Naive thymus-derived CD4-positive, alpha-beta T cell (primary cell): ENCODE measurements at regions not wholly inside any gene's neighbourhood (a gene's known extent, or its start where the extent isn't known, plus 50 kb on each side); places are given as distances from the start of the nearest gene placed in this dataset.

ENCODE experiments used
- ATAC-seq: fragments of 150-1000 bp; cut with Tn5 transposase; 2 replicates; pipeline ENCODE4 v1.10.0; 2021; ENCODE audit warnings: mild to moderate bottlenecking, moderate library complexity
- CTCF ChIA-PET: fragments of 350-600 bp; sonication (Branson Sonifier 250); formaldehyde crosslinking; loops from one replicate; lab custom pipeline; 2021; ENCODE audit warnings: antibody characterized with exemption; lab: Charles Lee
- POLR2A ChIA-PET: fragments of 350-600 bp; sonication (Branson Sonifier 250); formaldehyde crosslinking; loops from one replicate; lab custom pipeline; 2021; ENCODE audit warnings: antibody characterized with exemption, inconsistent platforms; lab: Charles Lee
- DNase-seq, 9 donors: peaks; one replicate each; pipeline versions ENCODE4 v3.0.0 to v3.0.0-alpha.2; 2020 to 2022; ENCODE audit warnings: mixed read lengths in 1 of 9
- H3K27ac ChIP-seq: one replicate; pipeline ENCODE4 v1.7.0; 2013; ENCODE audit warnings: mild to moderate bottlenecking, low read depth, low read length, moderate library complexity
- H3K27me3 ChIP-seq, 2 donors: one replicate each; pipeline ENCODE4 v1.7.0; 2013; ENCODE audit warnings: low read length in 2 of 2, mild to moderate bottlenecking in 2 of 2, moderate library complexity in 2 of 2; ENCODE audit not compliant: control insufficient read depth in 2 of 2, insufficient read depth in 2 of 2
- H3K36me3 ChIP-seq, 3 experiments: 1 replicate in 2 of 3; 2 replicates in 1 of 3; pipeline ENCODE4 v1.7.0; 2013; ENCODE audit warnings: low read length in 3 of 3, mild to moderate bottlenecking in 3 of 3, moderate library complexity in 1 of 3; ENCODE audit not compliant: insufficient read depth in 3 of 3, control insufficient read depth in 2 of 3
- H3K4me1 ChIP-seq, 2 donors: one replicate each; pipeline ENCODE4 v1.7.0; 2013; ENCODE audit warnings: low read length in 2 of 2, mild to moderate bottlenecking in 2 of 2, moderate library complexity in 1 of 2; ENCODE audit not compliant: control insufficient read depth in 2 of 2, insufficient read depth in 2 of 2
- H3K4me3 ChIP-seq: 2 replicates; pipeline ENCODE4 v1.7.0; 2013; ENCODE audit warnings: mild to moderate bottlenecking, low read length
- H3K9me3 ChIP-seq, 3 experiments: 1 replicate in 2 of 3; 2 replicates in 1 of 3; pipeline ENCODE4 v1.7.0; 2013; ENCODE audit warnings: low read length in 3 of 3; ENCODE audit not compliant: control insufficient read depth in 2 of 3
- H3K27ac Mint-ChIP-seq, 9 donors: one replicate each; pipeline ENCODE4 v1.8.0; 2020 to 2022; ENCODE audit warnings: mixed read lengths in 9 of 9, mild to moderate bottlenecking in 8 of 9, moderate library complexity in 5 of 9, inconsistent platforms in 2 of 9
- H3K27me3 Mint-ChIP-seq, 5 donors: one replicate each; pipeline ENCODE4 v1.8.0; 2021 to 2022; ENCODE audit warnings: mixed read lengths in 5 of 5, mild to moderate bottlenecking in 1 of 5
- H3K36me3 Mint-ChIP-seq, 5 donors: one replicate each; pipeline ENCODE4 v1.8.0; 2020 to 2022; ENCODE audit warnings: mixed read lengths in 5 of 5, mild to moderate bottlenecking in 3 of 5, inconsistent platforms in 1 of 5
- H3K4me1 Mint-ChIP-seq, 7 donors: one replicate each; pipeline ENCODE4 v1.8.0; 2020 to 2022; ENCODE audit warnings: mixed read lengths in 7 of 7, mild to moderate bottlenecking in 3 of 7, inconsistent platforms in 1 of 7
- H3K4me3 Mint-ChIP-seq, 10 donors: one replicate each; pipeline ENCODE4 v1.8.0; 2020 to 2022; ENCODE audit warnings: mild to moderate bottlenecking in 10 of 10, mixed read lengths in 10 of 10, moderate library complexity in 6 of 10, inconsistent platforms in 2 of 10
- H3K9me3 Mint-ChIP-seq, 11 donors: one replicate each; pipeline ENCODE4 v1.8.0; 2020 to 2022; ENCODE audit warnings: mixed read lengths in 11 of 11, mild to moderate bottlenecking in 4 of 11, inconsistent platforms in 1 of 11, moderate library complexity in 1 of 11
- intact Hi-C, 2 donors: fragments of 100-400 bp; cut with micrococcal nuclease; formaldehyde crosslinking; loops; one replicate each; pipeline ENCODE4 v1.15.1; 2023

DNA sequence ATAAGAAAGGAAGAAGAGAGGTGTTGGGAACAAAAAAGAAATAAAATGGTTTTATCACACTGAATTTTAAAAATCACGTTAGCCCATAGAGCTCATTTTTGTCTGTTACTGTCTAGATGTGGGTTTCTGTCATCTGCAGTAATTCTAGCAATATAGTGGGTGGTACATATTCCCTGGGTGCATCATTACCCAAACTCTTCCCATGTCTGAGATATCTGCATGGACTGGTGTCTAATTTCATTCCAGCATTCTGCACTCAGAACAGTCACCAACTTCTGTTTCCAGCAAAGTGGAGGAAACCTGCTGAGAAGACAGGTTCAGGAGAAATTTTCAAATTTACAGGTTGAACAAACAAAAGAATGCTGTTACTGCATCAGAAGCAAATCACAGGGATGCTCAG, 263.8 kb downstream of the CDH11 start:
- Mint-ChIP-seq H3K4me1 (no peaks in the 10 kb centered on the region), H3K4me3 (no peak overlapping the region), H3K27me3 (no peaks in the 10 kb centered on the region), H3K9me3 (peaks cover 3 to 15% (median 9%) of the 10 kb centered on the region in 11 donors), H3K27ac (no peak overlapping the region), H3K36me3 (no peaks in the 10 kb centered on the region)
- Histone ChIP-seq H3K4me3 (no peak overlapping the region), H3K9me3 (peaks cover 0 to 3% (median 0%) of the 10 kb centered on the region in 3 experiments), H3K27ac (no peak overlapping the region), H3K27me3 (no peaks in the 10 kb centered on the region), H3K36me3 (no peaks in the 10 kb centered on the region), H3K4me1 (no peaks in the 10 kb centered on the region)
- ChIA-PET POLR2A (no interaction called here), CTCF (no interaction called here)
- no peak for DNase-seq
- ATAC-seq: no peak
- intact Hi-C loops: no loop called here

DNA sequence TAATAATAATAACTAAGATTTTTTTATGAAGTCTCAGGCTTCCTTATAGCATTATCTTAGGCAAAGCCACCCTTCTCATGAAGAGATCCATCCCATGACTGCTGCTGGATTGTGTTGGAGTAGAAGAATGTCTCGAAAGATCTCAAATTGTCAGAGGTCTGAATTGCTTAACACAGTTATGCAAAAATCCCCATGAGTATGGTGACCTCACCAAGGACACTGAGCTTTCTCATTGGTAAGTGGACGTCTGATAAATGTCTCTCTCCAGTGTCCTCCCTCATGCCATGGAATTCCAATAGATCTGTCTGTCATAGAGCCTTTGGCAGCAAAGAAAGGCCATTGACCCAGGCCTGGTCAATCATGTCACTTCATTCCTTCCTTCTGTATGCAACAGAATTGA, 264.5 kb downstream of the CDH11 start:
- DNase-seq (no peak), ATAC-seq (no peak)
- ChIA-PET CTCF (no interaction called here), POLR2A (no interaction called here)
- H3K27ac ChIP-seq: no peak overlapping the region
- H3K4me1 ChIP-seq: no peaks in the 10 kb centered on the region
- no peaks in the 10 kb centered on the region for H3K4me1 Mint-ChIP-seq
- no peak overlapping the region for H3K4me3 Mint-ChIP-seq
- H3K4me3 ChIP-seq: no peak overlapping the region
- no peaks in the 10 kb centered on the region for H3K27me3 Mint-ChIP-seq
- H3K9me3 ChIP-seq: peaks cover 0 to 3% (median 0%) of the 10 kb centered on the region in 3 experiments
- no peak overlapping the region for H3K27ac Mint-ChIP-seq
- no peaks in the 10 kb centered on the region for H3K36me3 Mint-ChIP-seq
- peaks cover 3 to 15% (median 9%) of the 10 kb centered on the region in 11 donors for H3K9me3 Mint-ChIP-seq
- intact Hi-C loops: no loop called here
- no peaks in the 10 kb centered on the region for H3K27me3 ChIP-seq
- H3K36me3 ChIP-seq: no peaks in the 10 kb centered on the region

DNA sequence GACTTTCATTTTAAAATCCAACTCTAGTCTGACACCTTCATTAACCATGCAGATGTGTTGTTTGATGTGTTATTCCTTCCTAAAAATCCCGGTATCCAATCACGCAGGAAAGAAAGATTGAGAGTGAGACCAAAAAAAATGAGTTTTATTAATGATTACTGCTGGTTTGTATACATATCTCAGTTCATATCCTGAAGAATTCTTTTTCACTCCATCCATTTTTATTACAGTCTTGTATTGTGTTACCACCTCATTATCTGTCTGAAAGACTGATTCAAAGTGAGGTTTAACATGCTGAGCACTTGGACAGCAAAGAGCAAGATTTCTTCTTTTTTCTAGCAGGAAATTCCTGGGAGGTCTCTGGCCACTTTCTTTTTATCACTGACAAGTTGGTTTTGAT, 268.3 kb downstream of the CDH11 start:
- Histone ChIP-seq H3K4me3 (no peak overlapping the region), H3K9me3 (peaks cover 0 to 3% (median 0%) of the 10 kb centered on the region in 3 experiments), H3K27me3 (no peaks in the 10 kb centered on the region), H3K36me3 (no peaks in the 10 kb centered on the region), H3K27ac (no peak overlapping the region), H3K4me1 (no peaks in the 10 kb centered on the region)
- ChIA-PET POLR2A (no interaction called here), CTCF (no interaction called here)
- DNase-seq: no peak
- peaks cover 0 to 10% (median 5%) of the 10 kb centered on the region in 11 donors for H3K9me3 Mint-ChIP-seq
- no peaks in the 10 kb centered on the region for H3K36me3 Mint-ChIP-seq
- H3K4me3 Mint-ChIP-seq: no peak overlapping the region
- H3K4me1 Mint-ChIP-seq: no peaks in the 10 kb centered on the region
- intact Hi-C loops: no loop called here
- no peaks in the 10 kb centered on the region for H3K27me3 Mint-ChIP-seq
- ATAC-seq: no peak
- H3K27ac Mint-ChIP-seq: no peak overlapping the region

DNA sequence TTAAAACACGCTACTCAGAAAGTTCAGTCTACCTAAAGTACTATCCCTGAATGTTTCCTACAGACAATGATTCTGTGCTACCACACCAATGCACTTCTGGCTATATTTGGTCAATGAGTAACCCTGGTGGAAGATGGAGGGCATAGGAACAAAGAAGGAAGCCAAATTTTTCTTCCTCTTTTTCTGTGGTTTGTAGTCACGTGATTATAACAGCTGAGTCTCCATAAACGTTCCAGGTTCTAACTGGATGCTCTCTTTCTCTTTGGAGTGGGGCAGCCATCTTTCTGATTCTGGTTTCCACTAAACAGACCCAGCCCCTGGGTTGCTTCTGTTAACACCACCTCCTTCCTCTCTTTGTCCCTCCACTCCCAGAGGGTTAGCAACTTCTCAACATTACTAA, 274.9 kb downstream of the CDH11 start:
- no peaks in the 10 kb centered on the region for H3K4me1 ChIP-seq
- H3K27ac Mint-ChIP-seq: no peak overlapping the region
- H3K27ac ChIP-seq: no peak overlapping the region
- ATAC-seq: no peak
- intact Hi-C loops: no loop called here
- peaks cover 1 to 33% (median 8%) of the 10 kb centered on the region in 11 donors for H3K9me3 Mint-ChIP-seq
- no peak overlapping the region for H3K4me3 ChIP-seq
- no peaks in the 10 kb centered on the region for H3K27me3 ChIP-seq
- DNase-seq: no peak
- no peaks in the 10 kb centered on the region for H3K4me1 Mint-ChIP-seq
- H3K27me3 Mint-ChIP-seq: no peaks in the 10 kb centered on the region
- no peaks in the 10 kb centered on the region for H3K36me3 ChIP-seq
- POLR2A ChIA-PET: no interaction called here
- CTCF ChIA-PET: no interaction called here
- H3K9me3 ChIP-seq: no peaks in the 10 kb centered on the region
- no peak overlapping the region for H3K4me3 Mint-ChIP-seq
- no peaks in the 10 kb centered on the region for H3K36me3 Mint-ChIP-seq

DNA sequence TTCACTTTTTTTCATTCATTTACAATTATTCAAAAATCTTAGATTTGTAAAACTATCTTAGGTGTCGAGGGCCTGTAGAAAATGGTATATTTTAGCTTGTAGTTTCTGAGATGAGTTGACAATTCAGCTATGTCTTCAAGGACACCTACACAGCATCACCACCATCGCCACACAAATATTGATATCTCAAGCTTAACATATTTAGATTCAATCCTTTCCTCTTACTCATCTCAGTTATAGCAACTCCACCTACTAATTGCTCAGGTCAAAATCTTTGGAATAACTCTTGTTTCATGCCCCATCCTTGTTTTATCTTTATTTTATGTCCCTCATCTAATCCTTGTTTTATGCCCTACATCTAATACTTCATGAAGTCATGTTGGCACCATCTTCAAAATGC, 276.8 kb downstream of the CDH11 start:
- Histone ChIP-seq H3K36me3 (no peaks in the 10 kb centered on the region), H3K27me3 (no peaks in the 10 kb centered on the region), H3K4me1 (no peaks in the 10 kb centered on the region), H3K9me3 (no peaks in the 10 kb centered on the region), H3K4me3 (no peak overlapping the region), H3K27ac (no peak overlapping the region)
- POLR2A ChIA-PET: no interaction called here
- no peaks in the 10 kb centered on the region for H3K27me3 Mint-ChIP-seq
- H3K27ac Mint-ChIP-seq: no peak overlapping the region
- no peaks in the 10 kb centered on the region for H3K4me1 Mint-ChIP-seq
- no peak for ATAC-seq
- peaks cover 0 to 4% (median 0%) of the 10 kb centered on the region in 5 donors for H3K36me3 Mint-ChIP-seq
- intact Hi-C loops: no loop called here
- peaks cover 1 to 38% (median 14%) of the 10 kb centered on the region in 11 donors for H3K9me3 Mint-ChIP-seq
- CTCF ChIA-PET: no interaction called here
- no peak for DNase-seq
- H3K4me3 Mint-ChIP-seq: no peak overlapping the region

GRCh38 chr16:64841482-64841881, 280.4 kb downstream of the CDH11 start:
- DNase-seq (no peak), ATAC-seq (no peak)
- H3K4me3 Mint-ChIP-seq: no peak overlapping the region
- intact Hi-C loops: no loop called here
- ChIA-PET CTCF (no interaction called here), POLR2A (no interaction called here)
- Histone ChIP-seq H3K4me3 (no peak overlapping the region), H3K27ac (no peak overlapping the region), H3K27me3 (no peaks in the 10 kb centered on the region), H3K36me3 (no peaks in the 10 kb centered on the region), H3K9me3 (peaks cover 0 to 9% (median 0%) of the 10 kb centered on the region in 3 experiments), H3K4me1 (no peaks in the 10 kb centered on the region)
- peaks cover 2 to 44% (median 19%) of the 10 kb centered on the region in 11 donors for H3K9me3 Mint-ChIP-seq
- H3K27ac Mint-ChIP-seq: no peak overlapping the region
- no peaks in the 10 kb centered on the region for H3K4me1 Mint-ChIP-seq
- peaks cover 0 to 4% (median 0%) of the 10 kb centered on the region in 5 donors for H3K36me3 Mint-ChIP-seq
- no peaks in the 10 kb centered on the region for H3K27me3 Mint-ChIP-seq

DNA sequence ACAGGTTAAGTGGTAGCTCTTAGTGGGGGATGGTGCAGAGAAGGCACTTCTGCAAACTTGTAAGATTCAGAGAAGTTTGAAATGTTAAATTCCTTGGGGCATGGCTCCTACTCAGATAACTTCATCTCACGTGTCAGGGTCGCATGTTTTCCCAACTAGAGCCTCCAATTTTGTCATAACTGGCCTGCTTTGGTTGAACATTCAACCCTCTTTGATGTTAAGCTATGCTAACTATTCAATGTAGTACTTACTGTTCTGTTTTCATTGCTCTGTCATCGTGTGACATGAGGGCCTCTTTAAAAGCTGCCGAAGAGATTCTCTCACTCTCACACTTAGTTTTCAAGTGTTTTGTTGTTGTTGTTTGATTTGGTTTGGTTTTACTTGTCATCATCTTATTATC, 280.8 kb downstream of the CDH11 start:
- no peaks in the 10 kb centered on the region for H3K4me1 ChIP-seq
- Mint-ChIP-seq H3K4me3 (no peak overlapping the region), H3K36me3 (peaks cover 0 to 4% (median 0%) of the 10 kb centered on the region in 5 donors), H3K4me1 (no peaks in the 10 kb centered on the region), H3K9me3 (peaks cover 2 to 44% (median 19%) of the 10 kb centered on the region in 11 donors), H3K27me3 (no peaks in the 10 kb centered on the region), H3K27ac (no peak overlapping the region)
- no peak overlapping the region for H3K27ac ChIP-seq
- peaks cover 0 to 9% (median 0%) of the 10 kb centered on the region in 3 experiments for H3K9me3 ChIP-seq
- ChIA-PET POLR2A (no interaction called here), CTCF (no interaction called here)
- intact Hi-C loops: no loop called here
- DNase-seq (no peak), ATAC-seq (no peak)
- H3K27me3 ChIP-seq: no peaks in the 10 kb centered on the region
- no peaks in the 10 kb centered on the region for H3K36me3 ChIP-seq
- H3K4me3 ChIP-seq: no peak overlapping the region
